GM23338 (cell line): ENCODE measurements at regions not wholly inside any gene's neighbourhood (a gene's known extent, or its start where the extent isn't known, plus 50 kb on each side); places are given as distances from the start of the nearest gene placed in this dataset.

ENCODE experiments used
- ATAC-seq: fragments of 200-7000 bp; cut with Tn5 transposase; 3 replicates; pipeline ENCODE4 v1.9.1; 2020
- DNase-seq: peaks from one replicate; pipeline ENCODE4 v3.0.0-alpha.2; 2015; ENCODE audit warnings: low spot score
- H2AFZ ChIP-seq: fragments of 200-600 bp; sonication (generic); 2 replicates; pipeline ENCODE4 v1.8.0; 2016; ENCODE audit warnings: antibody characterized with exemption, mild to moderate bottlenecking, moderate library complexity
- H3F3A ChIP-seq: fragments of 200-600 bp; sonication (generic); replicated peaks from 2 replicates; pipeline ENCODE4 v1.8.0; 2017; ENCODE audit warnings: antibody characterized with exemption, mixed run types, low read depth
- H3K27ac ChIP-seq: fragments of 200-600 bp; sonication (generic); 2 replicates; pipeline ENCODE4 v1.6.1; 2016; ENCODE audit warnings: low read depth
- H3K27me3 ChIP-seq: fragments of 200-600 bp; sonication (generic); 2 replicates; pipeline ENCODE4 v1.8.0; 2016; ENCODE audit warnings: mild to moderate bottlenecking, mixed run types, moderate library complexity; ENCODE audit not compliant: insufficient read depth
- H3K36me3 ChIP-seq: fragments of 200-600 bp; sonication (generic); 2 replicates; pipeline ENCODE4 v1.8.0; 2016; ENCODE audit warnings: mild to moderate bottlenecking; ENCODE audit not compliant: insufficient read depth
- H3K4me1 ChIP-seq: fragments of 200-600 bp; sonication (generic); 2 replicates; pipeline ENCODE4 v1.8.0; 2016; ENCODE audit warnings: mild to moderate bottlenecking, moderate library complexity; ENCODE audit not compliant: insufficient read depth
- H3K4me2 ChIP-seq: fragments of 200-600 bp; sonication (generic); 2 replicates; pipeline ENCODE4 v1.7.1; 2017; ENCODE audit warnings: mixed run types
- H3K4me3 ChIP-seq: fragments of 200-600 bp; sonication (generic); 2 replicates; pipeline ENCODE4 v1.6.1; 2016; ENCODE audit warnings: mixed run types
- H3K79me2 ChIP-seq: fragments of 200-600 bp; sonication (generic); replicated peaks from 2 replicates; pipeline ENCODE4 v1.8.0; 2017; ENCODE audit warnings: mild to moderate bottlenecking; ENCODE audit not compliant: insufficient read depth
- H3K9me2 ChIP-seq: fragments of 200-600 bp; sonication (generic); 2 replicates; pipeline ENCODE4 v1.8.0; 2017; ENCODE audit not compliant: insufficient read depth
- H4K20me1 ChIP-seq: fragments of 200-600 bp; sonication (generic); replicated peaks from 2 replicates; pipeline ENCODE4 v1.8.0; 2017; ENCODE audit warnings: mild to moderate bottlenecking; ENCODE audit not compliant: insufficient read depth
- H3K27ac Mint-ChIP-seq: 2 replicates; pipeline ENCODE4 v1.8.0; 2020; ENCODE audit warnings: inconsistent platforms, mild to moderate bottlenecking, moderate library complexity, mixed read lengths
- H3K27me3 Mint-ChIP-seq: 3 replicates; pipeline ENCODE4 v1.8.0; 2022; ENCODE audit warnings: low read depth, mild to moderate bottlenecking, moderate library complexity, mixed read lengths, inconsistent platforms; ENCODE audit not compliant: insufficient read depth, poor library complexity
- H3K36me3 Mint-ChIP-seq: 3 replicates; pipeline ENCODE4 v1.8.0; 2021; ENCODE audit warnings: low read depth, mild to moderate bottlenecking, inconsistent platforms, moderate library complexity, mixed read lengths
- H3K4me1 Mint-ChIP-seq: 3 replicates; pipeline ENCODE4 v1.8.0; 2020; ENCODE audit warnings: mild to moderate bottlenecking, inconsistent platforms, mixed read lengths
- H3K4me3 Mint-ChIP-seq: 3 replicates; pipeline ENCODE4 v1.8.0; 2021; ENCODE audit warnings: moderate library complexity, mild to moderate bottlenecking, inconsistent platforms, mixed read lengths
- H3K9me3 Mint-ChIP-seq: 3 replicates; pipeline ENCODE4 v1.8.0; 2020; ENCODE audit warnings: moderate library complexity, mild to moderate bottlenecking, inconsistent platforms, mixed read lengths
- CREB1 ChIP-seq: fragments of 250-450 bp; sonication (Bioruptor Pico); IDR thresholded peaks from 2 replicates; pipeline ENCODE4 v1.5.0; 2020; ENCODE audit warnings: low read depth, mild to moderate bottlenecking, moderate library complexity
- CTCF ChIP-seq, 2 experiments: fragments of 200-600 bp in 1 of 2; sonication (generic) in 1 of 2; conservative IDR thresholded peaks; 2 replicates each; pipeline versions ENCODE4 v1.5.1 to v1.6.1; 2016 to 2017; ENCODE audit warnings: antibody characterized with exemption in 2 of 2, low read depth in 2 of 2, mild to moderate bottlenecking in 2 of 2, moderate library complexity in 1 of 2
- ETS1 ChIP-seq: IDR thresholded peaks from 2 replicates; pipeline ENCODE4 v1.6.1; 2016; ENCODE audit warnings: antibody characterized with exemption
- EZH2 ChIP-seq: fragments of 200-600 bp; sonication (generic); IDR thresholded peaks from one replicate; pipeline ENCODE4 v1.8.0; 2017; ENCODE audit warnings: antibody characterized with exemption, mild to moderate bottlenecking, low read depth; ENCODE audit not compliant: unreplicated experiment
- EZH2phosphoT487 ChIP-seq: fragments of 200-600 bp; sonication (generic); IDR thresholded peaks from one replicate; pipeline ENCODE4 v1.8.1; 2018; ENCODE audit warnings: antibody characterized with exemption; ENCODE audit not compliant: unreplicated experiment
- JUNB ChIP-seq: IDR thresholded peaks from one replicate; pipeline ENCODE4 v1.6.1; 2016; ENCODE audit warnings: antibody characterized with exemption; ENCODE audit not compliant: unreplicated experiment
- NANOG ChIP-seq: IDR thresholded peaks from 2 replicates; pipeline ENCODE4 v1.6.1; 2016; ENCODE audit warnings: antibody characterized with exemption, borderline replicate concordance
- POLR2AphosphoS5 ChIP-seq: IDR thresholded peaks from 2 replicates; pipeline ENCODE4 v1.6.1; 2016; ENCODE audit warnings: antibody characterized with exemption, low read depth
- REST ChIP-seq: IDR thresholded peaks from one replicate; pipeline ENCODE4 v1.6.1; 2018; ENCODE audit warnings: antibody characterized with exemption; ENCODE audit not compliant: unreplicated experiment
- STAT1 ChIP-seq: IDR thresholded peaks from one replicate; pipeline ENCODE4 v1.6.1; 2016; ENCODE audit warnings: antibody characterized with exemption; ENCODE audit not compliant: unreplicated experiment
- ZNF114 ChIP-seq: fragments of 250-450 bp; sonication (Bioruptor Pico); IDR thresholded peaks from 2 replicates; pipeline ENCODE4 v1.5.0; 2020; ENCODE audit warnings: mild to moderate bottlenecking, moderate library complexity
- ZNF331 ChIP-seq: fragments of 250-450 bp; sonication (Bioruptor Pico); IDR thresholded peaks from 2 replicates; pipeline ENCODE4 v1.5.0; 2020; ENCODE audit warnings: low read depth, mild to moderate bottlenecking, moderate library complexity
- ZNF462 ChIP-seq: fragments of 250-450 bp; sonication (Bioruptor Pico); IDR thresholded peaks from 2 replicates; pipeline ENCODE4 v1.5.0; 2020; ENCODE audit warnings: mild to moderate bottlenecking, moderate library complexity

GRCh38 chr3:192038726-192039125, 577.8 kb downstream of the PYDC2 start:
- ATAC-seq (peak; percentile 38; the same call in 2 of the 3 replicates), DNase-seq (peak; percentile 12)
- no peaks in the 10 kb centered on the region for H3K36me3 ChIP-seq
- no peaks in the 10 kb centered on the region for H3K27me3 Mint-ChIP-seq
- TF ChIP-seq ZNF114 (CRISPR knock-in tag): no peak
- no peak for TF ChIP-seq NANOG
- no peak for TF ChIP-seq CTCF (conservative IDR thresholded peaks at IDR 0.05; ENCODE audit: low read depth in 2 of 2)
- no peak for TF ChIP-seq CREB1 (CRISPR knock-in tag)
- TF ChIP-seq ZNF462: no peak
- no peak for TF ChIP-seq ZNF331 (CRISPR knock-in tag)
- no peak for TF ChIP-seq STAT1
- TF ChIP-seq EZH2phosphoT487: no peak
- TF ChIP-seq ETS1: no peak
- TF ChIP-seq POLR2AphosphoS5: no peak
- no peak for TF ChIP-seq JUNB
- no peak for TF ChIP-seq REST
- TF ChIP-seq EZH2: no peak
- no peaks in the 10 kb centered on the region for H4K20me1 ChIP-seq
- no peak overlapping the region for H3K4me3 Mint-ChIP-seq
- H2AFZ ChIP-seq: no peak overlapping the region
- H3K36me3 Mint-ChIP-seq: no peaks in the 10 kb centered on the region
- peaks cover 23% of the 10 kb centered on the region for H3K4me1 Mint-ChIP-seq
- peaks cover 25% of the 10 kb centered on the region for H3K4me1 ChIP-seq
- no peak overlapping the region for H3K27ac Mint-ChIP-seq
- no peaks in the 10 kb centered on the region for H3F3A ChIP-seq
- no peak overlapping the region for H3K4me2 ChIP-seq
- no peaks in the 10 kb centered on the region for H3K79me2 ChIP-seq
- no peaks in the 10 kb centered on the region for H3K9me3 Mint-ChIP-seq
- no peaks in the 10 kb centered on the region; the same call in 1 of the 2 replicates for H3K9me2 ChIP-seq
- H3K27ac ChIP-seq: no peak overlapping the region
- no peak overlapping the region for H3K4me3 ChIP-seq
- H3K27me3 ChIP-seq: no peaks in the 10 kb centered on the region
